GM21447 (cell line): ENCODE measurements at regions not wholly inside any gene's neighbourhood (a gene's known extent, or its start where the extent isn't known, plus 50 kb on each side); places are given as distances from the start of the nearest gene placed in this dataset.
"Not testable (repeated sequence)": the region's sequence is repeated elsewhere in the genome, so short reads cannot be mapped to it uniquely, and the experiment has no call there.

Experiments used
- ATAC-seq: cut with Tn5 transposase; IDR thresholded peaks from one replicate; pipeline ENCODE4 v1.9.1; 2021; ENCODE audit not compliant: unreplicated experiment

- ATAC-seq = not testable (repeated sequence)
Observed at GRCh38 chr9:39663020-39663419, 307.6 kb downstream of the SPATA31A1 start.

DNA sequence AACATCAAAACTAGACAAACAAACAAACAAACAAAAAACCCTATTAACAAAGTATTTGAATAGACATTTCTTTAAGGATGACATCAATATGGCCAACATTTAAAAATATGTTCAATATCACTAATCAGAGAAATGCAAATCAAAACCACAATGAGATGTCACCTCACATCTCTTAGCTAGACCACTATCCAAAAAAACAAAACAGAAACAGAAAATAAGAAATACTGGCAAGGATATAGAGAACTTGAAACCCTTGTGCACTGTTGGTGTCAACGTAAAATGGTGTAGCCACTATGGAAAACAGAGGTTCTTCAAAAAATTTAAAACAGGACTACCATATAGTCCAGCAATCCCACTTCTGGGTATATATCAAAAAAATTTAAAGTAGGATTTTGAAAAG lies 308.2 kb downstream of the SPATA31A1 start:
- ATAC-seq = peak; percentile 59

GRCh38 chr9:39665020-39665419 lies 309.6 kb downstream of the SPATA31A1 start:
- not testable (repeated sequence) for ATAC-seq

GRCh38 chr9:39674437-39675210 lies 319.2 kb downstream of the SPATA31A1 start:
- not testable (repeated sequence) for ATAC-seq

GRCh38 chr9:39675211-39675553 lies 319.7 kb downstream of the SPATA31A1 start:
- ATAC-seq = not testable (repeated sequence)

DNA sequence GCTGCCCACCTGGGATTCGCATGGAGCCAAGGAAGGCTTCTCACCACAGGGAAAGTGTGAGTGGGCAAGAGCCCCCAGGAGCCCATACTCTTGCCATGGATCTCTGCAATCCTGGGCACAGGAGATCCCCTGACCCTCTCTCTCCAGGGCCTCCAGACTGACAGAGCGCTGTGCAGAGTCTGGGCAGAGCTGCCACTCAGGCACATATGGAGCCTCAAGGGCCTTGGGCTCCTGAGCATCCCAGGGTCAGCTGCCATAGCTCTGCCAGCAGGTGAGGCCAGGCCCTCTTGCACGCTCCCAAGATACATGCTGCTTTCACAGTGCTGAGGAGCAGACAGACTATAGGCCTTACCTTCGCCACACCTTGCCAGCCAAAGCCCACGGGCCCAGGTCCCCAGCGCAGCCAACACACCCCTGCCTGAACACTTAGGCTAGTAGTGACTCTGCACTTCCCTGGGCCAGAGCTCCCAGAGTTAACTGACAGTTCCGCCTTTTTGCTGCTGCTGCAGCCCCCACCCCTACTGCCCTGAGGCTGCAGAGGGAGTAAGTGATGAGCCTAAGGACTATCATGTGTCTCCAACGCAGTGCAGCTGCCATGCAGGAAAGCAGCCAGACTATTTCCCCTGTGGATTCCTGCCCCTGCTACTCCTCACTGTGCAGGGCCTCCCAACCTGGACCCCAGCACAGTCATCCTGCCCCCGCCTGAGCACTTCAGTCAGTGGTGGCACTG lies 323.2 kb downstream of the SPATA31A1 start:
- not testable (repeated sequence) for ATAC-seq

- not testable (repeated sequence) for ATAC-seq
Observed at GRCh38 chr9:39680694-39681401, 325.4 kb downstream of the SPATA31A1 start.

GRCh38 chr9:39728862-39729261 lies 373.4 kb downstream of the SPATA31A1 start:
- ATAC-seq = not testable (repeated sequence)

DNA sequence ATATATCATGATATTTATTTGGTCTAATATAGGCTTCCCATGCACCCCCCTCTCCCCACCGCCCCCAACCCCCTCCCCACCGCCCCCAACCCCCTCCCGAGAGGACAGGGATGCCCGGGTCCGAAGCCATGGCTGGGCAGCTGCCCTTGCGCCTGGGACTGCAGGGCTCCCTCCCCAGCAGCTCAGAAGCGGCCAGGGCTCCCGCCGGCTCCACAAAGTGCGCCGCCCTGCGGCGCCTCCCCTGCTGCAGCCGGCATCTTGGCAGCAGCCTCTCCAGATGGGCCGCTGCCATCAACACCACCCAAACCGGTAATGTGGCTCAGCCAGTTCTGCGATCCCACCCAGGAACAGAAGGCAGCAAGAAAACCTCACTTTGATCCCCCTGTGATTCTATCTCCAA lies 389.4 kb downstream of the SPATA31A1 start:
- ATAC-seq = not testable (repeated sequence)

GRCh38 chr9:39775570-39775969 lies 420.1 kb downstream of the SPATA31A1 start:
- not testable (repeated sequence) for ATAC-seq

- peak; percentile 100 for ATAC-seq
Observed at GRCh38 chr9:39791356-39791755, 435.9 kb downstream of the SPATA31A1 start.

DNA sequence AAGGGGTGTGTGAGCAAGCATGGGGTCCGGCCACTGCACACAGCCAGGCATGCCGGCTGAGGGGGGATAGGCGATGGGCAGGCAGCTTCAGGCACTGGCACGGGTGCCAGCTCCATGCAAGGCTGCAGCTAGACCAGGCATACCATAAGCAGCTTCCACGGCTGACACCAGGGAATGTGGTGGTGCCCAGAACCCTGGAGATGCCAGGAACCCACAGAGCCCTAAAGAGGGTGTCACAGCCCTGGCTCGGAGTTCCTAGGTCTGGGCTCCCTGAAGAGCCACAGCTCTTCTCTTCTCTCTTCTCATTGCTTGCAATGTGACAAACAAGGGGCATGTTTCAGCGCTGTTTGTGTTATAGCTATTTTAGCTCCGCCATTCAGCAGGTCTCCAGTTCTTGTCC lies 442.5 kb downstream of the SPATA31A1 start:
- not testable (repeated sequence) for ATAC-seq

DNA sequence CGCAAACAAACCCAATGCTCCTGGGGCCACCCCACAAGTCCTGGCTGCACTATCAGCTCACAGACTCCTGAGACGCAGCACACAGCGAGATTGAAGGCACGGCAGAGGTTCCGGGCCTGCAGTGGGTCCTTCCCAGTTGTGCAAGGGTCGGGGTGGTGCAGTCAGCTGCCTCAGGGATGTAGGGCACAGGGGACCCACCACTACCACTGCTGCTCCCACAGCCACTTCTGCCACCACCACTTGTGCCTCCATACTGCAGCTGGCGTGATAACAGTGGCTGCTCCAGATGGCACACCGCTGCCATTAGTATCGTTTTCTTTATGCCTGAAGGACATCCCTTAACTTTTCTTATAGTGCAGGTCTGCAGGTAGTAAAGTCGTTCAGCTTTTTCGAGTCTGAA lies 443.8 kb downstream of the SPATA31A1 start:
- ATAC-seq = not testable (repeated sequence)

- not testable (repeated sequence) for ATAC-seq
Observed at GRCh38 chr9:39802561-39802960, 447.1 kb downstream of the SPATA31A1 start.

DNA sequence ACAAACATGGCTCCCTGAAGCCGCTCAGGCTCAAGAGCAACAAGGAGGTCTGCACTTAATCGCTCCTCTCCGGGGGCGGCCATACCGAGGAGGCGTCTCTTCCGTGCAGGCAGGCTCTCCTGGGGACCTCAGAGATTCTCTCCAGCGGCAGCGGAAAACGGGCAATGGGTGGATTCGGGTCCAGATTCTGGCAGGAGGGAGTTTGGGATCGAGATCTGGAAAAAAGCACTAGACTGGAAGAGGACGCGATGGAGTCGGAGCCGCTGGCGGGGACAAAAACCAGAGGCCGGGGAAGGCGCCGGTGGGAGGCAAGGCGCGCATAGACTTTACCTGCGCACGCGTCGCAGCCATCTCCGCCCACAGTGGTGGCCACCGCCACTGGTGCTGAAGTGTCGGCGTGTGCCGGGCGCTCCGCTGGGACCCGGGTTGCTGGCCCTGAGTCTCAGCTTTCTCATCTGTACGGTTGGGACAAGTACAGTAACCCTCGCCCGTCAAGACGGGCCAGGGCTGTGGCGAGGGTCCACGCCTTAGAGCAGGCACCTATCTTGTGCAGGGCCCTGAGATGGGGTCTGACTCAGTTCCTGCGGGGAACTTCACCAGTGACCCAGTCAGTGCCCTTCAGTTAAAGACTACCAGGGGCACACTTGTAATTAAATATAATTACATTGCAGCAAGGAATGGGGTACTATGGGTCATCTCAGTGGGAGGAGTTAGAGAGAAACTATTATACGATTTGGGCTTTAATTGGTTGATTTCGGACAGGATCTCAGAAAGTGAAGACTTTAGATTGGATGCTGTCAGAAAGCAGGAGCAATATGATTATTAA lies 454.1 kb downstream of the SPATA31A1 start:
- ATAC-seq = not testable (repeated sequence)

DNA sequence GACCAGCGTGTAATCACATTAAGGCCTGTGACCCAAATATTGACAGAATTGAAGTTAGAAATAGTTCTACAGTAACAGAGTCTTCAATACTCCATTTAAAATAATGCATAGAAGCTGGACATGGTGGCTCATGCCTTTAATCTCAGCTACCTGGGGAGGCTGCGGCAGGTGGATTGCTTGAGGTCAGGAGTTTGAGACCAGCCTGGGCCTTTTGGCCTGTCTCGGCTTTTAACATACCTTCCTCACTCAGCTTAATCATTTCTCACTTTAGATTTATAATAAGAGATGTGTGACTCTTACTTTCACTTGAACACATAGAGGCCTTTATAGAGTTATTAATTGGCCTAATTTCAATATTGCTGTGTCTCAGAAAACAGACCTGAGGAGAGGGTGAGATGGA lies 454.9 kb downstream of the SPATA31A1 start:
- not testable (repeated sequence) for ATAC-seq

- ATAC-seq = not testable (repeated sequence)
Observed at GRCh38 chr9:39811615-39812014, 456.1 kb downstream of the SPATA31A1 start.

- not testable (repeated sequence) for ATAC-seq
Observed at GRCh38 chr9:39828457-39828856, 473.0 kb downstream of the SPATA31A1 start.
